ENCODE measurements at regions not wholly inside any gene's neighbourhood (a gene's known extent, or its start where the extent isn't known, plus 50 kb on each side); places are given as distances from the start of the nearest gene placed in this dataset.
A peak's percentile ranks its signal among the peaks of the same experiment; 100 is the strongest.

- H3K27ac ChIP-seq = no peak overlapping the region
- no peaks in the 10 kb centered on the region for H3K36me3 ChIP-seq
- DNase-seq (no peak), FAIRE-seq (no peak), ATAC-seq (no peak)
- intact Hi-C loops (cut with DNase I) = no loop called here
- H3K9me3 ChIP-seq = no peaks in the 10 kb centered on the region
- 61 to 86% methylated on average over 2 of the region's 2 CpGs for WGBS, 2 donors
- H3K4me1 ChIP-seq = no peaks in the 10 kb centered on the region
- H3K27me3 ChIP-seq = no peaks in the 10 kb centered on the region
- no peak overlapping the region for H3K4me3 ChIP-seq
- TF ChIP-seq CTCF (IDR thresholded peaks at IDR 0.05) = no peak
Observed at GRCh38 chr6:103895136-103895535, 964.6 kb downstream of the HACE1 start.

GRCh38 chr6:103893141-103893581 lies 966.6 kb downstream of the HACE1 start:
- no peak overlapping the region for H3K4me3 ChIP-seq
- intact Hi-C loops (cut with DNase I) = no loop called here
- ATAC-seq (peak in 2 of 4 donors; percentile 42 to 56), FAIRE-seq (no peak), DNase-seq (no peak)
- H3K36me3 ChIP-seq = no peaks in the 10 kb centered on the region
- 29% methylated on average over 2 of the region's 2 CpGs for WGBS, 2 donors
- no peaks in the 10 kb centered on the region for H3K9me3 ChIP-seq
- H3K27ac ChIP-seq = no peak overlapping the region
- H3K4me1 ChIP-seq = no peaks in the 10 kb centered on the region
- H3K27me3 ChIP-seq = no peaks in the 10 kb centered on the region
- no peak for TF ChIP-seq CTCF (IDR thresholded peaks at IDR 0.05)

GRCh38 chr6:103886951-103887350 lies 972.8 kb downstream of the HACE1 start:
- no peak overlapping the region for H3K27ac ChIP-seq
- H3K36me3 ChIP-seq = no peaks in the 10 kb centered on the region
- no peak overlapping the region for H3K4me3 ChIP-seq
- no peaks in the 10 kb centered on the region for H3K4me1 ChIP-seq
- no peak for FAIRE-seq
- H3K9me3 ChIP-seq = no peaks in the 10 kb centered on the region
- no peaks in the 10 kb centered on the region for H3K27me3 ChIP-seq
- intact Hi-C loops (cut with DNase I) = no loop called here
- ATAC-seq = no peak
- DNase-seq = no peak
- TF ChIP-seq CTCF (IDR thresholded peaks at IDR 0.05) = no peak
- 86 to 93% methylated on average over 1 of the region's 1 CpG for WGBS, 2 donors

DNA sequence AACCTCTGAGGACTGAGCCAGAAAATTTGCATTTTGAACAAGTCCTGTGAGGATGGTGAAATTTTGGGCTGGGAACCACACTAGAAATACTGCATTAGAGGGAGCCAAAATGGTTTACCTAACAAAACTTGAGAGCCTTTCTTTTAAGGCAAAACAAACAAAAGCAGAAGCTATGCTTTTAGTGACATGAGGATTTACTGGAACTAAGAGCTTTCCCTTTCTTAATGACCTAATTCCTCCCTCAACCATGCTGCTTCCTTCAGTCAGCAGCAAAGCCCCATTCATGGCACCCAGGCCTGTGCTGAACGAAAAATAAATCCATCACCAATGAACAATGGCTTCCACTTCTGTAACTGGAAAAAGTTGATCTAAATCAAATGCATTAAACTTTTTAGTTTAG lies 974.3 kb downstream of the HACE1 start:
- intact Hi-C loops (cut with DNase I) = no loop called here
- DNase-seq = no peak
- FAIRE-seq = no peak
- no peaks in the 10 kb centered on the region for H3K27me3 ChIP-seq
- WGBS, 2 donors = 54 to 57% methylated on average over 1 of the region's 1 CpG
- no peaks in the 10 kb centered on the region for H3K36me3 ChIP-seq
- no peak for ATAC-seq
- no peaks in the 10 kb centered on the region for H3K4me1 ChIP-seq
- H3K9me3 ChIP-seq = no peaks in the 10 kb centered on the region
- no peak for TF ChIP-seq CTCF (IDR thresholded peaks at IDR 0.05)
- no peak overlapping the region for H3K27ac ChIP-seq
- no peak overlapping the region for H3K4me3 ChIP-seq

DNA sequence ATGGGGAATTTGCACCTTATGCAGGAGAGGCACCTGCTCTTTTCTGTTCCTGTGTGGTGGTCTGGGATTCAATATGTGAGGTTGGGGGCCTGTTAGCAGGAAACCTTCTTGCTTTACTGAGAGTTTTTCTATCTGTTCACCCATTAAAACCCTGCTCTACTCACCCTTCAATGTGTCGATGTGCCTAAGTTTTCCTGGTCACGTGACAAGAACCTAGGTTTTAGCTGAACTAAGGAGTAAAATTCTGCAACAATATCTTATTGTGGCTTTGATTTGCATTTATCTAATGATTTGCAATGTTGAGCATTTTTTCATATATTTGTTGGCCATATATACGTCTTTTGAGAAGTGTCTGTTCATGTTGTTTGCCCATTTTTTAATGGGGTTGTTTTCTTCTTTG lies 979.9 kb downstream of the HACE1 start:
- no peaks in the 10 kb centered on the region for H3K4me1 ChIP-seq
- H3K4me3 ChIP-seq = no peak overlapping the region
- DNase-seq (no peak), FAIRE-seq (no peak), ATAC-seq (no peak)
- intact Hi-C loops (cut with DNase I) = no loop called here
- H3K9me3 ChIP-seq = no peaks in the 10 kb centered on the region
- H3K27ac ChIP-seq = no peak overlapping the region
- no peak for TF ChIP-seq CTCF (IDR thresholded peaks at IDR 0.05)
- 72 to 84% methylated on average over 3 of the region's 3 CpGs for WGBS, 2 donors
- no peaks in the 10 kb centered on the region for H3K27me3 ChIP-seq
- no peaks in the 10 kb centered on the region for H3K36me3 ChIP-seq

Data from pancreas (tissue), 10 donors.